Calu3 (cell line): ENCODE measurements at regions not wholly inside any gene's neighbourhood (a gene's known extent, or its start where the extent isn't known, plus 50 kb on each side); places are given as distances from the start of the nearest gene placed in this dataset.

Experiments used
- BruUV-seq: library from RNA; stranded (reverse); fragments of 400-500 nt; replicated peaks from 2 replicates; lab custom pipeline; 2021; lab: Mats Ljungman, UMichigan
- CTCF ChIA-PET: fragments of 300-600 bp; sonication (Branson Sonifier 250); formaldehyde crosslinking; loops from one replicate; lab custom pipeline; 2022; ENCODE audit warnings: antibody characterized with exemption; lab: Charles Lee
- DNase-seq: peaks from one replicate; pipeline ENCODE4 v3.0.0; 2022
- H3K27ac Mint-ChIP-seq: one replicate; pipeline ENCODE4 v1.8.0; 2022; ENCODE audit warnings: mixed read lengths; ENCODE audit not compliant: unreplicated experiment
- H3K27me3 Mint-ChIP-seq: one replicate; pipeline ENCODE4 v1.8.0; 2022; ENCODE audit warnings: mixed read lengths; ENCODE audit not compliant: unreplicated experiment
- H3K36me3 Mint-ChIP-seq: one replicate; pipeline ENCODE4 v1.8.0; 2022; ENCODE audit warnings: mild to moderate bottlenecking, moderate library complexity, mixed read lengths; ENCODE audit not compliant: insufficient read depth, unreplicated experiment
- H3K4me1 Mint-ChIP-seq: one replicate; pipeline ENCODE4 v1.8.0; 2022; ENCODE audit warnings: mild to moderate bottlenecking, low read depth, mixed read lengths; ENCODE audit not compliant: unreplicated experiment
- H3K4me3 Mint-ChIP-seq: one replicate; pipeline ENCODE4 v1.8.0; 2022; ENCODE audit warnings: mild to moderate bottlenecking, low read depth, moderate library complexity, mixed read lengths; ENCODE audit not compliant: unreplicated experiment
- H3K9me3 Mint-ChIP-seq: one replicate; pipeline ENCODE4 v1.8.0; 2022; ENCODE audit warnings: low read depth, mixed read lengths; ENCODE audit not compliant: unreplicated experiment
- CTCF ChIP-seq: fragments of 200-600 bp; IDR thresholded peaks from one replicate; pipeline ENCODE4 v1.8.0; 2022; ENCODE audit warnings: antibody characterized with exemption; ENCODE audit not compliant: unreplicated experiment
- intact Hi-C: fragments of 100-400 bp; cut with micrococcal nuclease; formaldehyde crosslinking; loops from one replicate; pipeline ENCODE4 v1.10.0; 2022; ENCODE audit not compliant: unreplicated experiment

- CTCF ChIA-PET: no interaction called here
- Mint-ChIP-seq H3K27ac (no peak overlapping the region), H3K27me3 (no peaks in the 10 kb centered on the region), H3K36me3 (peaks cover 7% of the 10 kb centered on the region), H3K9me3 (no peaks in the 10 kb centered on the region), H3K4me3 (no peak overlapping the region), H3K4me1 (peaks cover 17% of the 10 kb centered on the region)
- TF ChIP-seq CTCF: no peak
- intact Hi-C loops: loop anchor here (10.0 kb wide), 1 partner anchor 178 kb away; the partner anchor contains the start of gene MN1
- no TSS peak for BruUV-seq
- no peak for DNase-seq
These were observed 174.7 kb downstream of the MN1 start for GRCh38 chr22:27626675-27627443.

- Mint-ChIP-seq H3K4me1 (peaks cover 17% of the 10 kb centered on the region), H3K27ac (no peak overlapping the region), H3K9me3 (no peaks in the 10 kb centered on the region), H3K36me3 (peaks cover 7% of the 10 kb centered on the region), H3K27me3 (no peaks in the 10 kb centered on the region), H3K4me3 (no peak overlapping the region)
- BruUV-seq: no TSS peak
- CTCF ChIA-PET: no interaction called here
- intact Hi-C loops: loop anchor here (10.0 kb wide), 1 partner anchor 177 kb away; the partner anchor contains the start of gene MN1
- TF ChIP-seq CTCF: no peak
- DNase-seq: no peak
These were observed 174.1 kb downstream of the MN1 start for GRCh38 chr22:27627444-27627833.

GRCh38 chr22:27627901-27628300 lies 173.7 kb downstream of the MN1 start:
- peaks cover 17% of the 10 kb centered on the region for H3K4me1 Mint-ChIP-seq
- no peak overlapping the region for H3K27ac Mint-ChIP-seq
- no peak for DNase-seq
- no peak overlapping the region for H3K4me3 Mint-ChIP-seq
- TF ChIP-seq CTCF: no peak
- H3K9me3 Mint-ChIP-seq: no peaks in the 10 kb centered on the region
- no peaks in the 10 kb centered on the region for H3K27me3 Mint-ChIP-seq
- CTCF ChIA-PET: no interaction called here
- peaks cover 7% of the 10 kb centered on the region for H3K36me3 Mint-ChIP-seq
- BruUV-seq: no TSS peak
- intact Hi-C loops: loop anchor here (10.0 kb wide), 1 partner anchor 177 kb away; the partner anchor contains the start of gene MN1

GRCh38 chr22:27628341-27628740 lies 173.2 kb downstream of the MN1 start:
- peaks cover 17% of the 10 kb centered on the region for H3K4me1 Mint-ChIP-seq
- intact Hi-C loops: loop anchor here (10.0 kb wide), 1 partner anchor 176 kb away; the partner anchor contains the start of gene MN1

More at GRCh38 chr22:27628341-27628740, 173.2 kb downstream of the MN1 start:
- H3K4me3 Mint-ChIP-seq: no peak overlapping the region
- H3K27me3 Mint-ChIP-seq: no peaks in the 10 kb centered on the region
- no peak overlapping the region for H3K27ac Mint-ChIP-seq
- DNase-seq: no peak
- H3K9me3 Mint-ChIP-seq: no peaks in the 10 kb centered on the region
- CTCF ChIA-PET: no interaction called here
- BruUV-seq: no TSS peak
- H3K36me3 Mint-ChIP-seq: peaks cover 7% of the 10 kb centered on the region
- TF ChIP-seq CTCF: no peak
